GM12878 (cell line): ENCODE measurements at regions not wholly inside any gene's neighbourhood (a gene's known extent, or its start where the extent isn't known, plus 50 kb on each side); places are given as distances from the start of the nearest gene placed in this dataset.

Source experiments
- ATAC-seq: fragments of 200-7000 bp; cut with Tn5 transposase; 3 replicates; pipeline ENCODE4 v1.9.1; 2020; ENCODE audit warnings: mild to moderate bottlenecking, moderate library complexity
- BruUV-seq: library from RNA; stranded (reverse); fragments of 400-500 nt; replicated peaks from 2 replicates; lab custom pipeline; 2021; lab: Mats Ljungman, UMichigan
- CTCF ChIA-PET: fragments of 300-600 bp; sonication (Branson Sonifier 250); formaldehyde crosslinking; extraction: SDS; loops from one replicate; lab custom pipeline; 2021; ENCODE audit warnings: inconsistent platforms; lab: Yijun Ruan, JAX
- POLR2A ChIA-PET: fragments of 350-600 bp; formaldehyde crosslinking; extraction: SDS; loops from one replicate; lab custom pipeline; 2021; ENCODE audit warnings: inconsistent platforms; lab: Charles Lee
- RAD21 ChIA-PET: fragments of 300-600 bp; sonication (Branson Sonifier 250); formaldehyde crosslinking; loops from one replicate; lab custom pipeline; 2023; ENCODE audit warnings: antibody characterized with exemption; ENCODE audit not compliant: unreplicated experiment; lab: Charles Lee
- SMC1A ChIA-PET: fragments of 300-600 bp; sonication (Branson Sonifier 250); formaldehyde crosslinking; loops from one replicate; lab custom pipeline; 2023; ENCODE audit not compliant: unreplicated experiment, uncharacterized antibody; lab: Charles Lee
- DNase-seq: peaks from one replicate; pipeline ENCODE4 v3.0.0-alpha.2; 2011; ENCODE audit warnings: low read depth, low spot score
- FAIRE-seq: peaks from 3 replicates; lab custom pipeline; 2011; peaks lifted over from hg19 to GRCh38; lab: Jason Lieb, UNC
- H2AFZ ChIP-seq: 2 replicates; pipeline ENCODE4 v1.6.0; 2011; ENCODE audit warnings: low read depth, low read length, control low read depth; ENCODE audit not compliant: control insufficient read depth
- H3K27ac ChIP-seq: 2 replicates; pipeline ENCODE4 v1.5.1; 2011; ENCODE audit warnings: control low read depth; ENCODE audit not compliant: control insufficient read depth, insufficient read depth
- H3K27me3 ChIP-seq, 2 experiments: replicated peaks in 1 of 2; 2 replicates each; pipeline versions ENCODE4 v1.6.0 to v1.6.1; 2011; ENCODE audit warnings: low read length in 1 of 2; ENCODE audit not compliant: control insufficient read depth in 2 of 2, insufficient read depth in 2 of 2
- H3K36me3 ChIP-seq, 2 experiments: 2 replicates each; pipeline ENCODE4 v1.5.1; 2011; ENCODE audit warnings: low read length in 1 of 2; ENCODE audit not compliant: control insufficient read depth in 2 of 2, insufficient read depth in 2 of 2
- H3K4me1 ChIP-seq: 2 replicates; pipeline ENCODE4 v1.6.1; 2011; ENCODE audit warnings: mild to moderate bottlenecking, low read length, moderate library complexity, mixed read lengths; ENCODE audit not compliant: control insufficient read depth, insufficient read depth
- H3K4me2 ChIP-seq: 2 replicates; pipeline ENCODE4 v1.6.0; 2011; ENCODE audit warnings: control low read depth; ENCODE audit not compliant: control insufficient read depth, insufficient read depth
- H3K4me3 ChIP-seq: fragments of 200-600 bp; sonication (generic); 2 replicates; pipeline ENCODE4 v1.5.1; 2016
- H3K79me2 ChIP-seq: 2 replicates; pipeline ENCODE4 v1.6.0; 2011; ENCODE audit warnings: low read length; ENCODE audit not compliant: control insufficient read depth, insufficient read depth
- H3K9ac ChIP-seq: 2 replicates; pipeline ENCODE4 v1.8.0; 2011; ENCODE audit warnings: low read length, control low read depth, mixed read lengths; ENCODE audit not compliant: control insufficient read depth, insufficient read depth
- H3K9me3 ChIP-seq: replicated peaks from 3 replicates; pipeline ENCODE4 v1.5.1; 2011; ENCODE audit warnings: mild to moderate bottlenecking, low read length; ENCODE audit not compliant: control insufficient read depth, insufficient read depth
- H4K20me1 ChIP-seq: 2 replicates; pipeline ENCODE4 v1.6.0; 2011; ENCODE audit not compliant: control insufficient read depth, insufficient read depth
- BMI1 ChIP-seq: fragments of 450-650 bp; IDR thresholded peaks from 2 replicates; pipeline ENCODE4 v1.6.1; 2016; ENCODE audit warnings: mild to moderate bottlenecking, moderate library complexity, borderline replicate concordance
- EZH2 ChIP-seq: IDR thresholded peaks from 2 replicates; pipeline ENCODE4 v1.6.1; 2012; ENCODE audit warnings: low read depth, mild to moderate bottlenecking, control low read depth, inconsistent platforms, low read length, borderline replicate concordance; ENCODE audit not compliant: control insufficient read depth
- HDGF ChIP-seq: fragments of 450-650 bp; IDR thresholded peaks from 2 replicates; pipeline ENCODE4 v1.6.1; 2016; ENCODE audit warnings: antibody characterized with exemption
- NFYA ChIP-seq: IDR thresholded peaks from 2 replicates; pipeline ENCODE4 v1.6.1; 2011; ENCODE audit warnings: low read depth, mild to moderate bottlenecking, low read length, improper control_type of control experiment, borderline replicate concordance
- NR2C2 ChIP-seq: IDR thresholded peaks from 2 replicates; pipeline ENCODE4 v1.6.1; 2011; ENCODE audit warnings: borderline replicate concordance, low read depth; ENCODE audit not compliant: control insufficient read depth, insufficient read length
- SP1 ChIP-seq: IDR thresholded peaks from one replicate; pipeline ENCODE4 v1.6.1; 2011; ENCODE audit warnings: low read depth, low read length
- SRF ChIP-seq, 2 experiments: IDR thresholded peaks; 2 replicates each; pipeline ENCODE4 v1.6.1; 2011; ENCODE audit warnings: low read depth in 2 of 2, low read length in 2 of 2, mild to moderate bottlenecking in 1 of 2, moderate library complexity in 1 of 2
- WGBS: methylation state at CpG from one replicate; pipeline ENCODE4 v1.1.6; 2016; ENCODE audit warnings: low lambda C conversion rate; ENCODE audit not compliant: insufficient replicate concordance, insufficient coverage; ENCODE audit errors: missing lambda C conversion rate; 5-methylcytosine and 5-hydroxymethylcytosine counted together
- in situ Hi-C: fragments of 300-500 bp; cut with MboI; formaldehyde crosslinking; loops from 9 replicates; pipeline ENCODE4 v1.14.3; 2018; ENCODE audit warnings: mixed read lengths
- intact Hi-C: fragments of 100-400 bp; cut with micrococcal nuclease; formaldehyde crosslinking; loops from one replicate; pipeline ENCODE4 v1.14.2; 2022; ENCODE audit not compliant: unreplicated experiment

- Histone ChIP-seq H3K4me2 (no peak overlapping the region), H3K4me1 (no peaks in the 10 kb centered on the region), H3K79me2 (no peaks in the 10 kb centered on the region), H4K20me1 (no peaks in the 10 kb centered on the region), H3K4me3 (no peak overlapping the region), H3K9me3 (no peaks in the 10 kb centered on the region), H3K9ac (no peak overlapping the region), H3K36me3 (no peaks in the 10 kb centered on the region), H2AFZ (no peak overlapping the region), H3K27ac (no peak overlapping the region), H3K27me3 (no peaks in the 10 kb centered on the region)
- ChIA-PET SMC1A (no interaction called here), POLR2A (no interaction called here), CTCF (no interaction called here), RAD21 (no interaction called here)
- no TSS peak for BruUV-seq
- ATAC-seq (no peak), FAIRE-seq (no peak), DNase-seq (no peak)
- in situ Hi-C loops (no loop called here), intact Hi-C loops (loop anchor here (5.0 kb wide), 1 partner anchor 374 kb away; no protein-coding TSS in a partner anchor)
- TF ChIP-seq NFYA (no peak), BMI1 (no peak)
- WGBS = 11% methylated on average over 5 of the region's 5 CpGs
These were observed 197.3 kb upstream of the FAT1 start for GRCh38 chr4:186920992-186921391.

GRCh38 chr4:186924723-186925122 lies 201.1 kb upstream of the FAT1 start:
- H3K27ac ChIP-seq = no peak overlapping the region
- no peaks in the 10 kb centered on the region for H3K27me3 ChIP-seq
- H3K4me2 ChIP-seq = no peak overlapping the region
- WGBS = 20% methylated on average over 4 of the region's 4 CpGs
- no peak for ATAC-seq
- no peaks in the 10 kb centered on the region for H3K4me1 ChIP-seq
- H3K9me3 ChIP-seq = no peaks in the 10 kb centered on the region
- no peaks in the 10 kb centered on the region for H3K79me2 ChIP-seq
- no peak overlapping the region for H3K9ac ChIP-seq
- DNase-seq = no peak
- POLR2A ChIA-PET = no interaction called here
- no peak for TF ChIP-seq EZH2
- TF ChIP-seq NR2C2 = peak; percentile 44
- no peak for TF ChIP-seq SP1
- no peak for TF ChIP-seq SRF (IDR thresholded peaks at IDR 0.05; ENCODE audit: low read depth in 2 of 2, low read length in 2 of 2)
- no peak for TF ChIP-seq HDGF
- TF ChIP-seq, all 136 proteins: peak for 1
- intact Hi-C loops (loop anchor here (5.0 kb wide), 1 partner anchor 377 kb away; no protein-coding TSS in a partner anchor), in situ Hi-C loops (no loop called here)
- Histone ChIP-seq H2AFZ (no peak overlapping the region), H4K20me1 (no peaks in the 10 kb centered on the region), H3K4me3 (no peak overlapping the region), H3K36me3 (no peaks in the 10 kb centered on the region)
- ChIA-PET SMC1A (no interaction called here), CTCF (no interaction called here), RAD21 (no interaction called here)
- FAIRE-seq = no peak
- BruUV-seq = no TSS peak
